Posterior cingulate gyrus (tissue), 11 donors: ENCODE measurements at regions not wholly inside any gene's neighbourhood (a gene's known extent, or its start where the extent isn't known, plus 50 kb on each side); places are given as distances from the start of the nearest gene placed in this dataset.
"Not testable (repeated sequence)": the region's sequence is repeated elsewhere in the genome, so short reads cannot be mapped to it uniquely, and the experiment has no call there.

Experiments used
- DNase-seq, 10 donors: peaks; one replicate each; pipeline versions ENCODE4 v3.0.0 to v3.0.0-alpha.2; 2020 to 2021; ENCODE audit warnings: mixed read lengths in 3 of 10
- intact Hi-C: fragments of 100-400 bp; cut with DNase I; formaldehyde crosslinking; loops from one replicate; pipeline ENCODE4 v1.15.1; 2023

GRCh38 chr2:111462572-111462971, 341.9 kb downstream of the BCL2L11 start:
- intact Hi-C loops, DNase-seq: not testable (repeated sequence)

GRCh38 chr2:111463238-111463848, 342.6 kb downstream of the BCL2L11 start:
- DNase-seq, intact Hi-C loops: not testable (repeated sequence)

- intact Hi-C loops, DNase-seq: not testable (repeated sequence)
These were observed 343.2 kb downstream of the BCL2L11 start for GRCh38 chr2:111463956-111464355.

DNA sequence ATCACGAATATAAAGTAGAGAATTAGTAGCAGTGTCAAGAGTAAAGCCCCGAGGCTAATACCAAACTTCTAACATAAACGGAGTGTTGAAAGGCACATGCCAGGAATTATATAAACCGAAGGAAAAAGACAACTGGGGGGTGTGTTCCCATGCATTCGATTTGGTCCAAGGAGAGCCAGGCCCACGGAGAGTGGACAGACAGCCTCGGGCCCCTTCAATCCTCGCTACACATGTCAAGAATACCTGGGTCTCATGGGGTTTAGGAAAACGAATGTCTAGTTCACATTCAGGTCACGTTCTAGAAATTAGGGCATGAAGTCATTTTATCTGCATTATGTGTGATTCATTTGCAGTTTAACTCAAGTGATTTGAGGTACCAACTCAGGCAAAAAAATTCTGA, 343.7 kb downstream of the BCL2L11 start:
- intact Hi-C loops, DNase-seq: not testable (repeated sequence)

DNA sequence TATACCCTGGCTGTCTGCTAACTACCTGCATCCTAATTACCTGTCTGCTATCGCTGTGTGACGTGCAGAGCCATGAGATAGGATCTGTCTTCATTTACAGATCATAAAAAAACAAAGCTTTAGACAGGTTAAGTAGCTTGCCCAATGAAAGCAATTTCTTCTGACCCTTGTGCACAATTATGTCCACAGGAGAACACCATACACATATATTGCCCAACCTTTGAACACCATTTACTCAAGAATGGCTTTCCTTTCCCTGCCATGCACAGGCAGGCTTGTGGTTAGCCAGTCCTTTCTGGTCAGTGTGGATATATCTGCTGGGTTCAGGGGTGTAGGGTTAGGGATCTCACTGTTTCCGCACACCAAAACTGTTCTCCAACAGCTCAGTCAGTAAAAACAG, 344.8 kb downstream of the BCL2L11 start:
- intact Hi-C loops, DNase-seq: not testable (repeated sequence)

DNA sequence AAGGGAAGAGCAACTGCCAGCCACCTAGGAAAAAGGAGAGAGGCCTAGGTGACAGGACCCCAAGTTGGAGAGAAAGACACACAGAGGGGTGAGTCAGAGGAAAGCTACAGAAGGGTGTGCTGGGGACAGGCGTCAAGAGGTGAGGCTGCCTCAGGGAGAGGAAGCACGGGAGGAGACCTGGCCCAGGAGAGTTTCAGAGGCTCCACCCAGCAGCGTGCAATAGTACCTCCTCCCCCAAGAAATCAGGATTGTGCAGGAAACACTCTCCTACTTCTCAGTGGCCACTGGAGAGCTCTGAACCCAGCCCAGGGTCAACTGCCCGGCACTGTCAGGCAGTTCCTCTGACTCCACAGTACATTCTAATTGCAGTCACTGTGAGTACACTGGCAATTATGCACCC, 346.0 kb downstream of the BCL2L11 start:
- DNase-seq, intact Hi-C loops: not testable (repeated sequence)

DNA sequence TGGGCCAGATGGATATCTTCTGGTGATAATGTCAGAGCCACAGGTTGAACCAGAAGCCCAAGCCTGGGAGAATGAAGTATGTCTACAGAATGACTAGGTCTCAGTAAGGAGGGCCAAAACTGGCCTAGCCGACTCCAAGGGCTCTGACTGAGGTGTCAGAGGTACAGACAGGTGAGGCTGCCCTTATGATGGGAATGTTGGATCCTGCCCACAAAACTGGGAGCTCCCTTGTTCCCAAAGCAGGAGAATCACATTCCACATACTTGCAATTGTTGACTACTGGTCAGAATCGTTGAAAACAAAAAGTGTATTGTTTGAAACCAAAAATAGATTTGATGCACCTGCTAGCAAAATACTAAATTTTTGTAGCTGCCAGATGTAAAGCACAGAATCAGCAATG, 350.2 kb downstream of the BCL2L11 start:
- DNase-seq, intact Hi-C loops: not testable (repeated sequence)

GRCh38 chr2:111471791-111472530, 351.2 kb downstream of the BCL2L11 start:
- DNase-seq, intact Hi-C loops: not testable (repeated sequence)

GRCh38 chr2:111472844-111473403, 352.2 kb downstream of the BCL2L11 start:
- DNase-seq = peak in 2 of 10 donors; percentile 41 to 55
- intact Hi-C loops = not testable (repeated sequence)

DNA sequence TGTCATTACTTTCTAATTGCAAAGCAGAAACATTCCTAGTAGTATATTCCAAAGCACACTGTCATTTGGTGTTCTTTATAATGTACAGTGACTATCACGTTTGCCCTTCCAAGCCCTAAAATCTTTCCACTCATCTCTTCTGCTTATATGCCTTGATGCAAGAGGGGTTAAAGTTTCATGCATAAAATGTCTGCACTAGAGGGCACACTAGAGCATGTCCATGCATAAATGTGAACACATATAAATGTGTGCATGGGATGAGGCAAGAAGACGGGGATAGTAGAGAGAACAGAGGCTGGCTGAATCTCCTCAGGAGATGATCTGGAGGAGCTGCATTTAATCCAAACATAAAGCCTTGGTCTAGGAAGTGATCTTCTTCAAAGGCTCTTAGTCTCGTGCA, 352.8 kb downstream of the BCL2L11 start:
- DNase-seq, intact Hi-C loops: not testable (repeated sequence)

GRCh38 chr2:111474198-111474705, 353.5 kb downstream of the BCL2L11 start:
- DNase-seq, intact Hi-C loops: not testable (repeated sequence)

GRCh38 chr2:111478335-111478734, 357.6 kb downstream of the BCL2L11 start:
- DNase-seq, intact Hi-C loops: not testable (repeated sequence)

GRCh38 chr2:111478871-111479318, 358.2 kb downstream of the BCL2L11 start:
- peak in 2 of 10 donors; percentile 45 to 57 for DNase-seq

DNA sequence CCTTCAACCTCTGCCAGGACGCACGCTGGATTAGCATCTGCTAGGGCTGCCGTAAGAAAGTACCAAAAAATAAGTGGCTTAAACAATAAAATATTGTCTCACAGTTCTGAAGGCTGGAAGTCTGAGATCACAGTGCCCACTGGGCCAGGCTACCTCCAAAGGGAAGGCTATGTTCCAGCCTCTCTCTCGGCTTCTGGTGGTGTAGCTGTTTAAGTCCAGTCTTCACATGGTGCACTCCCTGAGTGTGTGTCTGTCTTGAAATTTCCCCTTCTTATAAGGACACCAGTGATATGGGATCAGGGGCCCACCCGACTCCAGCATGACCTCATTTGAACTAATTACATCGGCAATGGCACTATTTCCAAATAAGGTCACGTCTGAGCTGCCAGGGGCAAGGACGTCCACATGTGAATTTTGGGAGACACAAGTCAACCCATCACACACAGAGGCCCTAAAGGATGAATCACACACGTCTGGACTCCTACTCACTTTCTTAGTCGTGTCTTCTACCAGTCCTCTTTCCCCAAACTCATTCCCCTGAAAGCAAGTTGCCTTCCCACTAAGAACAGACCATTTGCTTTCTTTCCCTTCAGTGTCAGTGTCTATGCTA, 359.4 kb downstream of the BCL2L11 start:
- intact Hi-C loops, DNase-seq: not testable (repeated sequence)

More at GRCh38 chr2:111478871-111479318, 358.2 kb downstream of the BCL2L11 start:
- intact Hi-C loops = not testable (repeated sequence)

DNA sequence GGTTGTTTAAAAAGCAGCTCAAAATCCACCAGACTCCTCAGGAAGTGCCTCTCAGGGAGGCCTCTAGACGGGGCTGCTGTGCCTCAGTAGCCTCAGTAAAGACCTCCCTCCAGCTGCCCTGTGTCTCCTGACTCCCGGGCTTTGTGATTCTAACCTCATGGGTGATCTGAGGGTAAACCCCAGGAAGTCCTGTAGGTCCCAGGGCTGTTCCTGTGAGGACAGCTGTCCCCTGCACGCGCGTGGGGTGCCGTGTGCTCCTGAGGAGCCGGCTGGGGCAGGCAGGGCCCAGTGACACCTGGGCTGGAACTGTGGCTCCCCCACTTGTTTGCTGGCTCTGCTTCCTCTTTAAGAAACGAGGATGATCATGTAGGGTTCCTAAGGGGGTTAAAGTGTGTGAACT, 359.9 kb downstream of the BCL2L11 start:
- intact Hi-C loops, DNase-seq: not testable (repeated sequence)

- DNase-seq = peak in 1 of 10 donors; percentile 30
- intact Hi-C loops = not testable (repeated sequence)
These were observed 360.5 kb downstream of the BCL2L11 start for GRCh38 chr2:111481219-111481618.

- intact Hi-C loops, DNase-seq: not testable (repeated sequence)
These were observed 362.4 kb downstream of the BCL2L11 start for GRCh38 chr2:111482987-111483679.

- intact Hi-C loops, DNase-seq: not testable (repeated sequence)
These were observed 363.4 kb downstream of the BCL2L11 start for GRCh38 chr2:111484097-111484496.

DNA sequence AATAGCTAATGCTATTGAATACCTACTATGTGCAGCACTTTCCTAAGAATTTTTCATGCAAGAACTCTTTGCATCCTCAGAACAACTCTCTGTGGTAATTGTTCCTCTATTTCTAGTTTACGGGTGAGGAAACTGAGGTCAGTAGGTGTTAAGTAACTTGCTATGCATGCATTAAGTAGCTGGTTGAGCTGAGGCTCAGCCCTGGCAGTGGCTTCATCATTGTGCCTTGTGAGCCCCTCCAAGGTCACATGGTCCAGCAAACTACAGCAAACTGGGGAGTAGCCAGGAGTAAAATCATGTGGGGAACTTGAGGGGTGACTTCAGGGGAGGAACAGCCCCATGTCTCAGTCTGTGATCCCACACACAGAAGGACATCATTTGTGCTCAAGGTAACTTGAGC, 365.2 kb downstream of the BCL2L11 start:
- intact Hi-C loops, DNase-seq: not testable (repeated sequence)

- intact Hi-C loops, DNase-seq: not testable (repeated sequence)
These were observed 367.7 kb downstream of the BCL2L11 start for GRCh38 chr2:111488451-111488850.
